ENCODE measurements at regions not wholly inside any gene's neighbourhood (a gene's known extent, or its start where the extent isn't known, plus 50 kb on each side); places are given as distances from the start of the nearest gene placed in this dataset.

DNA sequence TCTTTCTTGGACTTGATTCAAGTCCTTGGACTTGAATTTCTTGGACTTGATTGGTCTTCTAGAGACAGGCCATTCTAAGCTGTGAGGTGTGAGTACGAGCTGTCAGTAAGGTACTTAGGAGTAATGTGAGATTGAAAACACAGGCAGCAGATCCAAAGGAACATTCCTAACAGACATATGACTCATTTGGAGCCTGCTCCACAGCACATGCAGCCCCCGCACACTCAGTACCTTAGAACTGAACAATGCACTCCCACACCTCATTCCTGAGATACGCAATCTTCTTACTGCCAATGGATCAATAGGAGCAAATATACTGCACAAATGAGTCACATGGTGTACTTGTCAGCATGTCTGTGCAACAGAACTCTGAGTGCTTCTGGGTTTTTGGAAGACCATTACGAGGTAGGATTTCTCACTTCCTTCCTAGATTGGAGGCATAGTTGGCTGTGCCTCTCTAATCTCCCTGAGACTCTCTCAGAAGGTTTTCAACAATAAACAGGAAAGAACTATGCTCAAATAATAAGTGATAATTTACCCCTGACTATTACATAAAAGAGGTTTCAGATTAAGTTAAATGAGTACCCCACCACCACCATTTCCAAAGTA is 243.1 kb downstream of the KCNA4 start:
- TF ChIP-seq CEBPB (IDR thresholded peaks at IDR 0.05) (no peak), EP300 (IDR thresholded peaks at IDR 0.05; ENCODE audit: borderline replicate concordance) (no peak), YY1 (IDR thresholded peaks at IDR 0.05; ENCODE audit: low read depth) (no peak), TEAD4 (IDR thresholded peaks at IDR 0.05) (no peak), TAF1 (IDR thresholded peaks at IDR 0.05; ENCODE audit: low read depth) (no peak), EGR1 (IDR thresholded peaks at IDR 0.05) (no peak), CREB1 (IDR thresholded peaks at IDR 0.05; ENCODE audit: low read depth) (no peak)
- TF ChIP-seq, protein P1, sequence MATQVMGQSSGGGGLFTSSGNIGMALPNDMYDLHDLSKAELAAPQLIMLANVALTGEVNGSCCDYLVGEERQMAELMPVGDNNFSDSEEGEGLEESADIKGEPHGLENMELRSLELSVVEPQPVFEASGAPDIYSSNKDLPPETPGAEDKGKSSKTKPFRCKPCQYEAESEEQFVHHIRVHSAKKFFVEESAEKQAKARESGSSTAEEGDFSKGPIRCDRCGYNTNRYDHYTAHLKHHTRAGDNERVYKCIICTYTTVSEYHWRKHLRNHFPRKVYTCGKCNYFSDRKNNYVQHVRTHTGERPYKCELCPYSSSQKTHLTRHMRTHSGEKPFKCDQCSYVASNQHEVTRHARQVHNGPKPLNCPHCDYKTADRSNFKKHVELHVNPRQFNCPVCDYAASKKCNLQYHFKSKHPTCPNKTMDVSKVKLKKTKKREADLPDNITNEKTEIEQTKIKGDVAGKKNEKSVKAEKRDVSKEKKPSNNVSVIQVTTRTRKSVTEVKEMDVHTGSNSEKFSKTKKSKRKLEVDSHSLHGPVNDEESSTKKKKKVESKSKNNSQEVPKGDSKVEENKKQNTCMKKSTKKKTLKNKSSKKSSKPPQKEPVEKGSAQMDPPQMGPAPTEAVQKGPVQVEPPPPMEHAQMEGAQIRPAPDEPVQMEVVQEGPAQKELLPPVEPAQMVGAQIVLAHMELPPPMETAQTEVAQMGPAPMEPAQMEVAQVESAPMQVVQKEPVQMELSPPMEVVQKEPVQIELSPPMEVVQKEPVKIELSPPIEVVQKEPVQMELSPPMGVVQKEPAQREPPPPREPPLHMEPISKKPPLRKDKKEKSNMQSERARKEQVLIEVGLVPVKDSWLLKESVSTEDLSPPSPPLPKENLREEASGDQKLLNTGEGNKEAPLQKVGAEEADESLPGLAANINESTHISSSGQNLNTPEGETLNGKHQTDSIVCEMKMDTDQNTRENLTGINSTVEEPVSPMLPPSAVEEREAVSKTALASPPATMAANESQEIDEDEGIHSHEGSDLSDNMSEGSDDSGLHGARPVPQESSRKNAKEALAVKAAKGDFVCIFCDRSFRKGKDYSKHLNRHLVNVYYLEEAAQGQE (IDR thresholded peaks at IDR 0.05; ENCODE audit: low read depth) = no peak

DNA sequence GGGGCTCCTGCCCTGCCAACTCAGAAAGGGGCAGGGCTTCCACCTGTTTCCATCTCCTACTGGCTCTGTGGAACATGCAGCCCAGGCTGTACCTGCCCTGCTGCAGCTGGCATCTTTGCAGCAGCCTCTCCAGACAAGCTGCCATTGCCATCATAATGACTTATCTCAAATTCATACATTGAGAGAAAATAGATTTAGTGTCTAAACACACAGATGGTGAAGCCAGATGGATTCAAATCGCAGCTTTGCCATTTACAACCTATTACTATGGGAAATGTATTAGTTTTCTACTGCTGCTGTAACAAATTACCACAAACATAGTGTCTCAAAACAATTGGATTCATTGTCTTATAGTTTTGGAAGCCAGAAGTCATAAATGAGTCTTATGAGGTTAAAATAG is 260.0 kb downstream of the KCNA4 start:
- TF ChIP-seq, protein P1 (IDR thresholded peaks at IDR 0.05; ENCODE audit: low read depth) = no peak
- TF ChIP-seq CREB1 (IDR thresholded peaks at IDR 0.05; ENCODE audit: low read depth) = no peak
- no peak for TF ChIP-seq ZBTB7A (IDR thresholded peaks at IDR 0.05; ENCODE audit: low read depth)
- no peak for TF ChIP-seq EP300 (IDR thresholded peaks at IDR 0.05; ENCODE audit: borderline replicate concordance)
- no peak for TF ChIP-seq YY1 (IDR thresholded peaks at IDR 0.05; ENCODE audit: low read depth)

DNA sequence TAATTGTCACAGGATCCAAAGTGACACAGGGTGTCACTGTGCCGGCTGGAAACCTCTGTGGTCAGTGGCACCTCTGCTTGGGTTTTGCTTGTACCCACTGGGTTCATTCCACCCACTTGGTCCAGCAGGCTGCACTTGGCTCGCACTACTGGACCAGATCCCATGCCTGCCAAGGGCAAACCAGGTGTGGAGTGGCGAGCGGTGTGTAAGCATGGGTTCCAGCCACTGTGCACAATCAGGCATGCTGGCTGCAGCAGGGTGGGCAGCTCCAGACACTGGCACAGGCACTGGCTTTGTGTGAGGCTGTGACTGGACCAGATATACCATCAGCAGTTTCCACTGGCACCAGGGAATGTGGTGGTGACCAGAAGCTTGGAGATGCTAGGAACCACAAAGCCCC is 261.4 kb downstream of the KCNA4 start:
- TF ChIP-seq NFIC (IDR thresholded peaks at IDR 0.05) = no peak
- no peak for TF ChIP-seq TCF12 (IDR thresholded peaks at IDR 0.05; ENCODE audit: low read depth)
- TF ChIP-seq CEBPB (IDR thresholded peaks at IDR 0.05) = no peak
- no peak for TF ChIP-seq ZBTB7A (IDR thresholded peaks at IDR 0.05; ENCODE audit: low read depth)
- TF ChIP-seq TAF1 (IDR thresholded peaks at IDR 0.05; ENCODE audit: low read depth) = no peak
- TF ChIP-seq EGR1 (IDR thresholded peaks at IDR 0.05) = no peak
- TF ChIP-seq CREB1 (IDR thresholded peaks at IDR 0.05; ENCODE audit: low read depth) = no peak
- TF ChIP-seq EP300 (IDR thresholded peaks at IDR 0.05; ENCODE audit: borderline replicate concordance) = no peak
- TF ChIP-seq, protein P2, sequence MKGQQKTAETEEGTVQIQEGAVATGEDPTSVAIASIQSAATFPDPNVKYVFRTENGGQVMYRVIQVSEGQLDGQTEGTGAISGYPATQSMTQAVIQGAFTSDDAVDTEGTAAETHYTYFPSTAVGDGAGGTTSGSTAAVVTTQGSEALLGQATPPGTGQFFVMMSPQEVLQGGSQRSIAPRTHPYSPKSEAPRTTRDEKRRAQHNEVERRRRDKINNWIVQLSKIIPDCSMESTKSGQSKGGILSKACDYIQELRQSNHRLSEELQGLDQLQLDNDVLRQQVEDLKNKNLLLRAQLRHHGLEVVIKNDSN (IDR thresholded peaks at IDR 0.05) = no peak
- no peak for TF ChIP-seq RAD21 (IDR thresholded peaks at IDR 0.05; ENCODE audit: low read depth)
- no peak for TF ChIP-seq FOXM1 (IDR thresholded peaks at IDR 0.05; ENCODE audit: borderline replicate concordance, low read depth)
- TF ChIP-seq, protein P3, sequence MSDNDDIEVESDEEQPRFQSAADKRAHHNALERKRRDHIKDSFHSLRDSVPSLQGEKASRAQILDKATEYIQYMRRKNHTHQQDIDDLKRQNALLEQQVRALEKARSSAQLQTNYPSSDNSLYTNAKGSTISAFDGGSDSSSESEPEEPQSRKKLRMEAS (IDR thresholded peaks at IDR 0.05) = no peak
- TF ChIP-seq YY1 (IDR thresholded peaks at IDR 0.05; ENCODE audit: low read depth) = no peak
- TF ChIP-seq, protein P1 (IDR thresholded peaks at IDR 0.05; ENCODE audit: low read depth) = no peak
- no peak for TF ChIP-seq TEAD4 (IDR thresholded peaks at IDR 0.05)

DNA sequence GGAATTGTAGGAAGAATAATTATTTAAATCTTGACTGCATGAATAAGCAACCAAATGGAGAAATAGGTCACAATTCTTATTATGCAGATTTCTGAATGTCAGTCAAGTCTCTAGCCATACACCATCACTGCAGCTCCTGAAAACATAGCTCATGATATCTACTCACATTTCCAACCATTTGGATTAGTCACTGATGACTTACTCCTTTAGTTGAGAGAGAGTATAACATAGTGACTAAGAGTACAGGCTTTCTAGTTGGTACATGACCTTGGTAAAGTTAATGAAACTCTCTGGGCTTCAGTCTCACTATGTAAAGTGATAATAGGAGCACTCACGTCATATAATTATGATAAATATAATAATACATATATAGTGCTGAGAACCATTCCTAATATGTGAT is 265.2 kb downstream of the KCNA4 start:
- TF ChIP-seq EGR1 (IDR thresholded peaks at IDR 0.05) = no peak
- TF ChIP-seq, protein P3 (IDR thresholded peaks at IDR 0.05) = no peak
- no peak for TF ChIP-seq CREB1 (IDR thresholded peaks at IDR 0.05; ENCODE audit: low read depth)
- no peak for TF ChIP-seq TEAD4 (IDR thresholded peaks at IDR 0.05)
- no peak for TF ChIP-seq TCF12 (IDR thresholded peaks at IDR 0.05; ENCODE audit: low read depth)
- TF ChIP-seq TAF1 (IDR thresholded peaks at IDR 0.05; ENCODE audit: low read depth) = no peak
- no peak for TF ChIP-seq FOXM1 (IDR thresholded peaks at IDR 0.05; ENCODE audit: borderline replicate concordance, low read depth)

DNA sequence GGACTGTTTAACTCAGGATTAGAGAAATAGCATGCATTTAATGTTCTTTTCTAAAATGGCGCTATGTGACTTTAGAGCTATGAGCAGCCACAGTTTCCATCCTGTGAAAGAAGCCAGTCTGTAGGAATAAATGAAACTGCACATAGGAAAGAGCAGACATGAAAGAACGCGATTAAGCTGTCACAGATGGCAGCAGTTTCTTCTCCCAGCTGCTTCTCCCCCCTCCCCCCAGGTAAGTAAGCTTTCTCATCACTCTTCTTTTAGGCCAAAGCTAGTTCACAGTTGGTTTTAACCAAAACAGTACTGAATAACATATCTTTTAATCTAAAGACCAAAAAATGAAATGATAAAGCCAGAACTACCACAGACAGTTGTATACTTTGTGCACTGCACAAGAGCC is 266.4 kb downstream of the KCNA4 start:
- no peak for TF ChIP-seq NFIC (IDR thresholded peaks at IDR 0.05)
- no peak for TF ChIP-seq CEBPB (IDR thresholded peaks at IDR 0.05)
- TF ChIP-seq FOXM1 (IDR thresholded peaks at IDR 0.05; ENCODE audit: borderline replicate concordance, low read depth) = no peak
- TF ChIP-seq CREB1 (IDR thresholded peaks at IDR 0.05; ENCODE audit: low read depth) = no peak
- no peak for TF ChIP-seq EGR1 (IDR thresholded peaks at IDR 0.05)
- no peak for TF ChIP-seq ZBTB7A (IDR thresholded peaks at IDR 0.05; ENCODE audit: low read depth)
- TF ChIP-seq TCF12 (IDR thresholded peaks at IDR 0.05; ENCODE audit: low read depth) = no peak
- TF ChIP-seq RAD21 (IDR thresholded peaks at IDR 0.05; ENCODE audit: low read depth) = no peak
- TF ChIP-seq TAF1 (IDR thresholded peaks at IDR 0.05; ENCODE audit: low read depth) = no peak
- no peak for TF ChIP-seq EP300 (IDR thresholded peaks at IDR 0.05; ENCODE audit: borderline replicate concordance)
- TF ChIP-seq, protein P3 (IDR thresholded peaks at IDR 0.05) = no peak
- TF ChIP-seq, protein P1 (IDR thresholded peaks at IDR 0.05; ENCODE audit: low read depth) = no peak
- no peak for TF ChIP-seq YY1 (IDR thresholded peaks at IDR 0.05; ENCODE audit: low read depth)
- TF ChIP-seq, protein P2 (IDR thresholded peaks at IDR 0.05) = no peak
- no peak for TF ChIP-seq TEAD4 (IDR thresholded peaks at IDR 0.05)

Data from Ishikawa (cell line).